GM12872 (cell line): ENCODE measurements at regions not wholly inside any gene's neighbourhood (a gene's known extent, or its start where the extent isn't known, plus 50 kb on each side); places are given as distances from the start of the nearest gene placed in this dataset.

Source experiments
- CTCF ChIP-seq: IDR thresholded peaks from 3 replicates; pipeline ENCODE4 v1.5.1; 2011; ENCODE audit warnings: low read depth, mild to moderate bottlenecking, low read length, moderate library complexity; ENCODE audit not compliant: insufficient read depth

DNA sequence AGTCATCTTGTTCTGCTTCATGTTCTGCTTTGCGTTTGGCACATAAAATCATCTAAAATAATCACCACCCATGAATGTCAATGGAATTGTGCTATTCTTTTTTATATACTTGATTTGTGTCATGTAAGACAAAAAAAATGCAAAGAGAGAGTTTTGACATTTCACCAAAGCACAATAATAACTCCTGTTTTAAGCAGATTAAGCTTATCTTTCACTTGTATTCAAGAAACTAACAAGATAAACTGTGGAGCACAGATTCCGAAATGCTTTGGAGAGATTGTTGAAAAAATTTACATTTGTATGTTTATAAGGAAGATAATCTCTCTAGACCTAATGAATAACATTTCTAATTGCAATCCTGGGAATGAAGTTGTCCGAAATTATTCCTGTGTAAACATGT lies 225.1 kb upstream of the ANXA10 start:
- no peak for TF ChIP-seq CTCF

DNA sequence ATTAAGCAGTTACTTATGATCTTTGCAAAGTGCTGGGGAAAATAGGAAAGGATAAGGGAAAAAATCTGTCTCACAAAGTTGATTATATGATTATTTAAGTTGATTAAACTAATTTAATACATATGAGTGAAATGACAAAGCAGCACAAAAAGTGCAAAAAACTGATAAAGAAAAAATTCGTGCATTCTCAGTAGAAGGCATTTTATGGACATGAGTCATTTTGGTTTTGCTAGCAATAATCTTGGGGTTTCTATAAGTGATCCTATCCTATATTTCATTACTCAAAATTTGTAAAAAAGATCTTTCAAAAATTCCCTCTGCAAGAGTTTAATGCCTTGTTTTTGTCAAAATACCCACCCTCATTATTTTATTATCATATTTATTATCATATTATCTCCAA lies 224.2 kb upstream of the ANXA10 start:
- no peak for TF ChIP-seq CTCF

- TF ChIP-seq CTCF, result no peak
Observed at GRCh38 chr4:167873496-167873895, 218.8 kb upstream of the ANXA10 start.

GRCh38 chr4:167883266-167883665 lies 209.1 kb upstream of the ANXA10 start:
- TF ChIP-seq CTCF, result no peak

DNA sequence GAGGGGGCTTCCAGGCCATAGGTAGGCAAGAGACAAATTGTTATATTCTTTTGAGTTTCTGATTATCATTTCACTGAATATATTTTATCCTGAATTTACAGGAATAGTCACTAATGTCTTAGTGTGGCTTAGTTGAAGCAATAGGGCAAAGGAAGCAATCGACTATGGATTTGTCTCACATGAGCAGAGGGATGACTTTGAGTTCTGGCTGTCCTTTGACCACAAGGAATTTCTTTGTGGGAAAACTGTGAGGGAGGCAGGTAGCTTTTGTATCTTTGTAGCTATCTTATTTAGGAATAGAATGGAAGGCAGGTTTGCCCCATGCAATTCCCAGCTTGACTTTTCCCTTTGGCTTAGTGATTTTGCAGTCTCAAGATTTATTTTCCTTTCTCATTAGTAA lies 207.3 kb upstream of the ANXA10 start:
- no peak for TF ChIP-seq CTCF

GRCh38 chr4:167885872-167886271 lies 206.5 kb upstream of the ANXA10 start:
- TF ChIP-seq CTCF, result no peak

DNA sequence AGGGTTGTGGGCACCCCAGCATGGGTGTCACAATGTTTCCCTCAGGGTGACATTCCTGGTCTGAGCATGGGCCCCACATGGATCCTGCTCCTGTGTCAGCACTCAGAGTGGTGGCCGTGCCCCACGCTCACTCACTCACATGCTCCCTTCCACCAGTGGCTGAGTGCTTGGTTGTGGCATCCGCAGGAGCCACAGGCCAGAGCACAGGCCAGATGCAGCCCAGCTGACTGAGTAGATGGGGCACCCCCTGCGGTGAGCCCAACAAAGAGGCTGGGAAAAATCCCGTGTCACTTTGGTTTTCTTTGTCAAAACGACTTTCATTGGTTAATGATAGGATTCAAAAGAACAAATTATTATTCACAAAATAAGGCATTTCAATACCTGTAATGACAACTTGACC lies 204.6 kb upstream of the ANXA10 start:
- no peak for TF ChIP-seq CTCF

DNA sequence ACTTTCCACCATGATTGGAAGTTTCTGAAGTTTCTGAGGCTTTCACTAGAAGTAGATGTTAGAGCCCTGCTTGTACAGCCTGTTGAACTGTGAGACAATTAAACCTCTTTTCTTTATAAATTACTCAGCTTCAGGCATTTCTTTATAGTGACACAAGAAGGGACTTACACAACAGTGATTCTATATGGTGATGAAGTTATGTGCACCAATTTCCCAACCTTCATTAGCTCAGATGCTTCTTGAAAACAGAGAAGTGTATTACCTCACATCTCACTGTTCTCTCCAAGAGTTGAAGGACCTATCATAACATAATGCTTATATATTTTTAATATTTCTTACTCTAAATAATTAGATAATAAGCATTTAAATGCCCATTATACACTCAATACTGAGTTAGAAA lies 202.1 kb upstream of the ANXA10 start:
- no peak for TF ChIP-seq CTCF
